ENCODE measurements at regions not wholly inside any gene's neighbourhood (a gene's known extent, or its start where the extent isn't known, plus 50 kb on each side); places are given as distances from the start of the nearest gene placed in this dataset.

- TF ChIP-seq CTCF (conservative IDR thresholded peaks at IDR 0.05; ENCODE audit: low read depth, low read length) (no peak), EZH2 (IDR thresholded peaks at IDR 0.05; ENCODE audit: borderline replicate concordance, low read depth, low read length, poor library complexity, severe bottlenecking) (no peak)
Observed at GRCh38 chr1:71269179-71269578, 188.3 kb upstream of the ZRANB2 start.

All from A673 (cell line).